ENCODE measurements at regions not wholly inside any gene's neighbourhood (a gene's known extent, or its start where the extent isn't known, plus 50 kb on each side); places are given as distances from the start of the nearest gene placed in this dataset.

- ChIA-PET POLR2A (no interaction called here), CTCF (interaction anchor here (0.6 to 1.3 kb wide), 3 partner anchors 22 to 582 kb away, joined by 3 to 4 read pairs (median 3); no protein-coding TSS in a partner anchor)
- Mint-ChIP-seq H3K4me1 (ENCODE audit: low read depth) (peaks cover under 1% of the 10 kb centered on the region), H3K27me3 (peaks cover 2% of the 10 kb centered on the region), H3K4me3 (no peak overlapping the region), H3K9me3 (peaks cover 9% of the 10 kb centered on the region), H3K36me3 (no peaks in the 10 kb centered on the region), H3K27ac (no peak overlapping the region)
- intact Hi-C loops (cut with micrococcal nuclease): no loop called here
- DNase-seq: no peak
These were observed 57.7 kb upstream of the BNIP2 start for GRCh38 chr15:59746777-59747176.

GRCh38 chr15:59741274-59741906 lies 52.3 kb upstream of the BNIP2 start:
- H3K9me3 Mint-ChIP-seq: peaks cover 9% of the 10 kb centered on the region
- ChIA-PET CTCF (interaction anchor here (1.0 to 4.0 kb wide), 8 partner anchors 10 to 587 kb away, joined by 3 to 19 read pairs (median 6); no protein-coding TSS in a partner anchor), POLR2A (interaction anchor here (0.5 kb wide), 1 partner anchor 33 kb away, joined by 7 read pairs; no protein-coding TSS in a partner anchor)
- DNase-seq: no peak
- intact Hi-C loops (cut with micrococcal nuclease): no loop called here
- no peak overlapping the region for H3K4me3 Mint-ChIP-seq
- H3K27ac Mint-ChIP-seq: no peak overlapping the region
- H3K27me3 Mint-ChIP-seq: peaks cover 4% of the 10 kb centered on the region
- no peaks in the 10 kb centered on the region for H3K4me1 Mint-ChIP-seq (ENCODE audit: low read depth)
- H3K36me3 Mint-ChIP-seq: no peaks in the 10 kb centered on the region

GRCh38 chr15:59739557-59740186 lies 50.6 kb upstream of the BNIP2 start:
- ChIA-PET POLR2A (no interaction called here), CTCF (no interaction called here)
- H3K4me1 Mint-ChIP-seq (ENCODE audit: low read depth): no peaks in the 10 kb centered on the region

More at GRCh38 chr15:59739557-59740186, 50.6 kb upstream of the BNIP2 start:
- Mint-ChIP-seq H3K27ac (no peak overlapping the region), H3K36me3 (no peaks in the 10 kb centered on the region), H3K27me3 (peaks cover 4% of the 10 kb centered on the region), H3K4me3 (no peak overlapping the region), H3K9me3 (peaks cover 9% of the 10 kb centered on the region)
- intact Hi-C loops (cut with micrococcal nuclease): no loop called here
- DNase-seq: no peak

Measured in activated CD4-positive, alpha-beta memory T cell treated with anti-CD3 and anti-CD28 coated beads for 36 hours (primary cell).